Gastrocnemius medialis (tissue), 4 donors: ENCODE measurements at regions not wholly inside any gene's neighbourhood (a gene's known extent, or its start where the extent isn't known, plus 50 kb on each side); places are given as distances from the start of the nearest gene placed in this dataset.
"Not testable (repeated sequence)": the region's sequence is repeated elsewhere in the genome, so short reads cannot be mapped to it uniquely, and the experiment has no call there.

Experiments
- ATAC-seq, 2 donors: fragments of 150-250 bp; one replicate each; pipeline ENCODE4 v1.9.1; 2016
- DNase-seq, 2 donors: peaks; one replicate each; pipeline ENCODE4 v3.0.0-alpha.2; 2019
- H3K27ac ChIP-seq, 4 donors: fragments of 200-600 bp; sonication (generic); 1 replicate in 1 of 4; 2 replicates in 3 of 4; pipeline ENCODE4 v1.5.1; 2016 to 2018; ENCODE audit warnings: mild to moderate bottlenecking in 2 of 4, moderate library complexity in 1 of 4
- H3K27me3 ChIP-seq, 3 donors: fragments of 200-600 bp; sonication (generic) in 2 of 3; 1 replicate in 1 of 3; 2 replicates in 2 of 3; pipeline versions ENCODE4 v1.5.1 to v1.6.0; 2016 to 2019; ENCODE audit warnings: mild to moderate bottlenecking in 1 of 3, moderate library complexity in 1 of 3
- H3K36me3 ChIP-seq, 2 donors: fragments of 200-600 bp; sonication (generic) in 1 of 2; one replicate each; pipeline ENCODE4 v1.5.1; 2017 to 2018
- H3K4me1 ChIP-seq, 2 donors: fragments of 200-600 bp; sonication (generic) in 1 of 2; one replicate each; pipeline ENCODE4 v1.5.1; 2016 to 2017; ENCODE audit warnings: mild to moderate bottlenecking in 2 of 2
- H3K4me3 ChIP-seq, 4 donors: fragments of 200-600 bp; sonication (generic) in 3 of 4; 1 replicate in 1 of 4; 2 replicates in 3 of 4; pipeline ENCODE4 v1.5.1; 2016 to 2019; ENCODE audit warnings: mild to moderate bottlenecking in 2 of 4
- H3K9me3 ChIP-seq, 3 donors: fragments of 200-600 bp; sonication (generic) in 2 of 3; 1 replicate in 1 of 3; 2 replicates in 2 of 3; pipeline ENCODE4 v1.5.1; 2016 to 2019
- CTCF ChIP-seq, 5 experiments: fragments of 450-650 bp in 3 of 5; fragments of 200-600 bp in 2 of 5; sonication (generic) in 2 of 5; IDR thresholded peaks in 4 of 5; conservative IDR thresholded peaks in 1 of 5; 1 replicate in 4 of 5; 2 replicates in 1 of 5; pipeline ENCODE4 v1.5.1; 2016 to 2019; ENCODE audit warnings: antibody characterized with exemption in 5 of 5, mild to moderate bottlenecking in 3 of 5, moderate library complexity in 3 of 5
- POLR2A ChIP-seq, 2 donors: fragments of 450-650 bp; IDR thresholded peaks; one replicate each; pipeline ENCODE4 v1.6.1; 2017; ENCODE audit warnings: antibody characterized with exemption in 2 of 2, mild to moderate bottlenecking in 2 of 2, moderate library complexity in 2 of 2
- in situ Hi-C, 4 donors: fragments of 200-750 bp; cut with MboI; loops; one replicate each; pipeline versions ENCODE4 v1.15.0 to v1.8.0; 2017; ENCODE audit warnings: low sequenced_read_pairs in 4 of 4
- intact Hi-C: fragments of 100-400 bp; cut with DNase I; formaldehyde crosslinking; loops from one replicate; pipeline ENCODE4 v1.15.1; 2023; ENCODE audit warnings: low total_unique reads

- ATAC-seq (no peak), DNase-seq (no peak)
- Histone ChIP-seq H3K4me3 (no peak overlapping the region), H3K36me3 (no peaks in the 10 kb centered on the region), H3K27ac (no peak overlapping the region), H3K4me1 (no peaks in the 10 kb centered on the region), H3K27me3 (no peaks in the 10 kb centered on the region), H3K9me3 (no peaks in the 10 kb centered on the region)
- intact Hi-C loops (no loop called here), in situ Hi-C loops (no loop called here)
- no peak for TF ChIP-seq POLR2A (IDR thresholded peaks at IDR 0.05)
- no peak for TF ChIP-seq CTCF (IDR thresholded peaks at IDR 0.05 in 4 of 5, conservative IDR thresholded peaks at IDR 0.05 in 1 of 5)
Observed at GRCh38 chr6:84842525-84843166, 78.2 kb upstream of the TBX18 start.

- H3K27ac ChIP-seq, H3K4me1 ChIP-seq, H3K27me3 ChIP-seq, H3K4me3 ChIP-seq, in situ Hi-C loops, intact Hi-C loops, H3K36me3 ChIP-seq, DNase-seq, H3K9me3 ChIP-seq, ATAC-seq: not testable (repeated sequence)
Observed at GRCh38 chr6:84837068-84837866, 72.9 kb upstream of the TBX18 start.

- TF ChIP-seq POLR2A (IDR thresholded peaks at IDR 0.05) (no peak), CTCF (IDR thresholded peaks at IDR 0.05 in 4 of 5, conservative IDR thresholded peaks at IDR 0.05 in 1 of 5) (no peak)
- H3K4me1 ChIP-seq = no peaks in the 10 kb centered on the region
- intact Hi-C loops (no loop called here), in situ Hi-C loops (no loop called here)
- H3K4me3 ChIP-seq = no peak overlapping the region
- no peaks in the 10 kb centered on the region for H3K9me3 ChIP-seq
- H3K27me3 ChIP-seq = no peaks in the 10 kb centered on the region
- no peak for ATAC-seq
- no peak for DNase-seq
- no peak overlapping the region for H3K27ac ChIP-seq
- no peaks in the 10 kb centered on the region for H3K36me3 ChIP-seq
Observed at GRCh38 chr6:84836366-84836765, 72.0 kb upstream of the TBX18 start.

- Histone ChIP-seq H3K27me3 (no peaks in the 10 kb centered on the region), H3K9me3 (no peaks in the 10 kb centered on the region), H3K4me1 (no peaks in the 10 kb centered on the region), H3K4me3 (no peak overlapping the region), H3K27ac (no peak overlapping the region), H3K36me3 (no peaks in the 10 kb centered on the region)
- ATAC-seq = no peak
- DNase-seq = no peak
- in situ Hi-C loops = no loop called here
- TF ChIP-seq CTCF (IDR thresholded peaks at IDR 0.05 in 4 of 5, conservative IDR thresholded peaks at IDR 0.05 in 1 of 5) (no peak), POLR2A (IDR thresholded peaks at IDR 0.05) (no peak)
- intact Hi-C loops = no loop called here
Observed at GRCh38 chr6:84835340-84835739, 70.9 kb upstream of the TBX18 start.

GRCh38 chr6:84831924-84832323 lies 67.5 kb upstream of the TBX18 start:
- intact Hi-C loops, H3K27me3 ChIP-seq, H3K4me3 ChIP-seq, in situ Hi-C loops, H3K9me3 ChIP-seq, H3K4me1 ChIP-seq, H3K36me3 ChIP-seq, ATAC-seq, H3K27ac ChIP-seq, DNase-seq: not testable (repeated sequence)
